ENCODE measurements at regions not wholly inside any gene's neighbourhood (a gene's known extent, or its start where the extent isn't known, plus 50 kb on each side); places are given as distances from the start of the nearest gene placed in this dataset.

DNA sequence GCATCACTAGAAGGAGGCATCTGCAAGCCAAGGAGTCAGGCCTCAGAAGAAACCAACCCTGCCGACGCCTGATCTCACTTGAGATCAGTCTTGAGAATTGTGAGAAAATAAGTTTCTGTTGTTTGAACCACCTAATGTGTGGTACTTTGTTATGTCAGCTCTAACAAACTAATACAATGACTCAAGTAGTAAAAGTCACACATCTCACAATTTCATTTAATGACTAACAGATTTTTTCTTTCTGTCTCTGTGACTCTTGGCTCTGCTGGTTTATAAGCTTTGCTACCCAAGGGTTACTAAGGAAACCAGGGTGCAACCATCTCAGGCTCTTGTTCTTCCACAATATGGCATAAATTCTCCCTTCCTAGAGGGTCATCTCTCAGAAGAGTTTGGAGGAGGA, 315.8 kb upstream of the GRAMD2B start:
- BruUV-seq (replicated peaks): no TSS peak
- no peaks in the 10 kb centered on the region for H3K36me3 ChIP-seq (ENCODE audit: control insufficient read depth, insufficient read depth, low read length)
- ChIA-PET POLR2A (no interaction called here), CTCF (no interaction called here)
- no peaks in the 10 kb centered on the region for H3K9me3 ChIP-seq (ENCODE audit: control insufficient read depth, insufficient read depth, low read depth, low read length)
- intact Hi-C loops (cut with micrococcal nuclease; ENCODE audit: unreplicated experiment): no loop called here
- H3K4me1 ChIP-seq (ENCODE audit: control insufficient read depth, insufficient read depth, low read length): no peaks in the 10 kb centered on the region; the same call in 1 of the 2 replicates
- H3K27me3 ChIP-seq (ENCODE audit: control insufficient read depth, insufficient read depth, low read length): no peaks in the 10 kb centered on the region
- ATAC-seq (no peak), DNase-seq (ENCODE audit: low read depth, low spot score) (no peak)
- no peak for TF ChIP-seq TCF7L2 (IDR thresholded peaks at IDR 0.05; ENCODE audit: low read depth, low read length)
- TF ChIP-seq, protein P1, sequence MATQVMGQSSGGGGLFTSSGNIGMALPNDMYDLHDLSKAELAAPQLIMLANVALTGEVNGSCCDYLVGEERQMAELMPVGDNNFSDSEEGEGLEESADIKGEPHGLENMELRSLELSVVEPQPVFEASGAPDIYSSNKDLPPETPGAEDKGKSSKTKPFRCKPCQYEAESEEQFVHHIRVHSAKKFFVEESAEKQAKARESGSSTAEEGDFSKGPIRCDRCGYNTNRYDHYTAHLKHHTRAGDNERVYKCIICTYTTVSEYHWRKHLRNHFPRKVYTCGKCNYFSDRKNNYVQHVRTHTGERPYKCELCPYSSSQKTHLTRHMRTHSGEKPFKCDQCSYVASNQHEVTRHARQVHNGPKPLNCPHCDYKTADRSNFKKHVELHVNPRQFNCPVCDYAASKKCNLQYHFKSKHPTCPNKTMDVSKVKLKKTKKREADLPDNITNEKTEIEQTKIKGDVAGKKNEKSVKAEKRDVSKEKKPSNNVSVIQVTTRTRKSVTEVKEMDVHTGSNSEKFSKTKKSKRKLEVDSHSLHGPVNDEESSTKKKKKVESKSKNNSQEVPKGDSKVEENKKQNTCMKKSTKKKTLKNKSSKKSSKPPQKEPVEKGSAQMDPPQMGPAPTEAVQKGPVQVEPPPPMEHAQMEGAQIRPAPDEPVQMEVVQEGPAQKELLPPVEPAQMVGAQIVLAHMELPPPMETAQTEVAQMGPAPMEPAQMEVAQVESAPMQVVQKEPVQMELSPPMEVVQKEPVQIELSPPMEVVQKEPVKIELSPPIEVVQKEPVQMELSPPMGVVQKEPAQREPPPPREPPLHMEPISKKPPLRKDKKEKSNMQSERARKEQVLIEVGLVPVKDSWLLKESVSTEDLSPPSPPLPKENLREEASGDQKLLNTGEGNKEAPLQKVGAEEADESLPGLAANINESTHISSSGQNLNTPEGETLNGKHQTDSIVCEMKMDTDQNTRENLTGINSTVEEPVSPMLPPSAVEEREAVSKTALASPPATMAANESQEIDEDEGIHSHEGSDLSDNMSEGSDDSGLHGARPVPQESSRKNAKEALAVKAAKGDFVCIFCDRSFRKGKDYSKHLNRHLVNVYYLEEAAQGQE (IDR thresholded peaks at IDR 0.05; ENCODE audit: insufficient read depth in 1 of 2, low read depth in 2 of 2, low read length in 1 of 2): no peak
- no peak for TF ChIP-seq POLR2AphosphoS5 (IDR thresholded peaks at IDR 0.05; ENCODE audit: low read depth, low read length)
- TF ChIP-seq, protein P2, sequence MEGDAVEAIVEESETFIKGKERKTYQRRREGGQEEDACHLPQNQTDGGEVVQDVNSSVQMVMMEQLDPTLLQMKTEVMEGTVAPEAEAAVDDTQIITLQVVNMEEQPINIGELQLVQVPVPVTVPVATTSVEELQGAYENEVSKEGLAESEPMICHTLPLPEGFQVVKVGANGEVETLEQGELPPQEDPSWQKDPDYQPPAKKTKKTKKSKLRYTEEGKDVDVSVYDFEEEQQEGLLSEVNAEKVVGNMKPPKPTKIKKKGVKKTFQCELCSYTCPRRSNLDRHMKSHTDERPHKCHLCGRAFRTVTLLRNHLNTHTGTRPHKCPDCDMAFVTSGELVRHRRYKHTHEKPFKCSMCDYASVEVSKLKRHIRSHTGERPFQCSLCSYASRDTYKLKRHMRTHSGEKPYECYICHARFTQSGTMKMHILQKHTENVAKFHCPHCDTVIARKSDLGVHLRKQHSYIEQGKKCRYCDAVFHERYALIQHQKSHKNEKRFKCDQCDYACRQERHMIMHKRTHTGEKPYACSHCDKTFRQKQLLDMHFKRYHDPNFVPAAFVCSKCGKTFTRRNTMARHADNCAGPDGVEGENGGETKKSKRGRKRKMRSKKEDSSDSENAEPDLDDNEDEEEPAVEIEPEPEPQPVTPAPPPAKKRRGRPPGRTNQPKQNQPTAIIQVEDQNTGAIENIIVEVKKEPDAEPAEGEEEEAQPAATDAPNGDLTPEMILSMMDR (IDR thresholded peaks at IDR 0.05): no peak
- TF ChIP-seq SIN3A (IDR thresholded peaks at IDR 0.05; ENCODE audit: borderline replicate concordance, insufficient read depth, low read depth, low read length): no peak
- in situ Hi-C loops (cut with HindIII; ENCODE audit: low pct_unique_long_range_greater_than_20kb, low sequenced_read_pairs): no loop called here
- H3K4me3 ChIP-seq (ENCODE audit: low read depth in 2 of 2, low read length in 2 of 2): no peak overlapping the region
- H3K27ac ChIP-seq (ENCODE audit: low read length): no peak overlapping the region

DNA sequence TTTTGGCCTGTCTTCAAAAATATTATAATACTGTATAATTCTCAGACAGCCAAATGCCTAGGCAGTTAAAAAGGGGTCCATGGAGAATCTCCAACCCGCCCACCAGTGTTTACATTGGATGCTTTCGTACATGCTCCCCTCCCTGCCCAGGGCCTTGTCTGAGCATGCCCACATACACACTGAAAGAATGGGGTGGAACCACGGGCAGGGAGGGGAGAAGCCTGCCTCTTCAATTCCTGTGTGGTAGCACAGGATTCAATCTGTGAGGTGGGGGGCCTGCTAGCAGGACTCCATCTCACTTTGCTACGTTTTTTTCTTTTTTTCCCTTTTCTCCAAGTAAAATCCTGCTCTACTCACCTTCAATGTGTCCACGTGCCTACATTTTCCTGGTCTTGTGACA, 314.7 kb upstream of the GRAMD2B start:
- no peak overlapping the region; the same call in 1 of the 2 replicates for H3K27ac ChIP-seq (ENCODE audit: low read length)
- CTCF ChIA-PET: no interaction called here

More for the DNA sequence above, 314.7 kb upstream of the GRAMD2B start:
- Histone ChIP-seq H3K9me3 (ENCODE audit: control insufficient read depth, insufficient read depth, low read depth, low read length) (no peaks in the 10 kb centered on the region), H3K4me3 (ENCODE audit: low read depth in 2 of 2, low read length in 2 of 2) (no peak overlapping the region), H3K36me3 (ENCODE audit: control insufficient read depth, insufficient read depth, low read length) (no peaks in the 10 kb centered on the region), H3K4me1 (ENCODE audit: control insufficient read depth, insufficient read depth, low read length) (no peaks in the 10 kb centered on the region; the same call in 1 of the 2 replicates), H3K27me3 (ENCODE audit: control insufficient read depth, insufficient read depth, low read length) (no peaks in the 10 kb centered on the region)
- DNase-seq (ENCODE audit: low read depth, low spot score): no peak
- intact Hi-C loops (cut with micrococcal nuclease; ENCODE audit: unreplicated experiment) (no loop called here), in situ Hi-C loops (cut with HindIII; ENCODE audit: low pct_unique_long_range_greater_than_20kb, low sequenced_read_pairs) (no loop called here)
- TF ChIP-seq SIN3A (IDR thresholded peaks at IDR 0.05; ENCODE audit: borderline replicate concordance, insufficient read depth, low read depth, low read length) (no peak), POLR2AphosphoS5 (IDR thresholded peaks at IDR 0.05; ENCODE audit: low read depth, low read length) (no peak), TCF7L2 (IDR thresholded peaks at IDR 0.05; ENCODE audit: low read depth, low read length) (no peak)
- TF ChIP-seq, protein P1 (IDR thresholded peaks at IDR 0.05; ENCODE audit: insufficient read depth in 1 of 2, low read depth in 2 of 2, low read length in 1 of 2): no peak
- BruUV-seq (replicated peaks): no TSS peak
- no peak for ATAC-seq
- POLR2A ChIA-PET: no interaction called here
